Adrenal gland (tissue), 5 donors: ENCODE measurements at regions not wholly inside any gene's neighbourhood (a gene's known extent, or its start where the extent isn't known, plus 50 kb on each side); places are given as distances from the start of the nearest gene placed in this dataset.

Experiments
- POLR2A ChIP-seq, 2 donors: fragments of 450-650 bp; IDR thresholded peaks; one replicate each; pipeline ENCODE4 v1.6.1; 2017; ENCODE audit warnings: antibody characterized with exemption in 2 of 2, mild to moderate bottlenecking in 2 of 2, moderate library complexity in 1 of 2
- TF ChIP-seq, protein P1 (sequence below), 6 experiments: fragments of 450-650 bp in 4 of 6; fragments of 200-600 bp in 2 of 6; sonication (generic) in 1 of 6; IDR thresholded peaks; 1 replicate in 5 of 6; 2 replicates in 1 of 6; pipeline versions ENCODE4 v1.5.1 to v1.8.0; 2016 to 2021; ENCODE audit warnings: antibody characterized with exemption in 6 of 6, mild to moderate bottlenecking in 2 of 6, moderate library complexity in 1 of 6
- donor health status: DM: no; HTN: no; CAD: no.

DNA sequence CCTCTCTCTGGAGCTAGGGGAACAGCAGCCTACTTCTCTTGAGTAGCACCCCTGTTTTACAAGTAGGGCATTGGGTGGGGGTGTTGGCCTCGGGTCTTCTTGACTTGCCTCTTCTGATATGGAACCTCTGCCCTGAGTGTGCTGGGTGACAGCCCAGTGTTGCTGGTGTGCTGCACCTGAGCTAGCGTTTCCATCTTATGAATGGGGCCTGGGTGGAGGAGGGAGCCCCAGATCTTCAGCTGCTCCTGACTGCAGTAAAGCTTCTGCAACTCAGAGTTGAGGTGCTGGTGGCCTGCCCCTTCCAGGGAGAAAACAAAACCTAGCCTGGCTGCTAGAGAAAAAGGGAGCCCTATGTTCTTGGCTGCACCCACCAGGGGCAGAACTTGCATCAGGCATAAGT is 202.5 kb upstream of the SHH start:
- TF ChIP-seq, protein P1, sequence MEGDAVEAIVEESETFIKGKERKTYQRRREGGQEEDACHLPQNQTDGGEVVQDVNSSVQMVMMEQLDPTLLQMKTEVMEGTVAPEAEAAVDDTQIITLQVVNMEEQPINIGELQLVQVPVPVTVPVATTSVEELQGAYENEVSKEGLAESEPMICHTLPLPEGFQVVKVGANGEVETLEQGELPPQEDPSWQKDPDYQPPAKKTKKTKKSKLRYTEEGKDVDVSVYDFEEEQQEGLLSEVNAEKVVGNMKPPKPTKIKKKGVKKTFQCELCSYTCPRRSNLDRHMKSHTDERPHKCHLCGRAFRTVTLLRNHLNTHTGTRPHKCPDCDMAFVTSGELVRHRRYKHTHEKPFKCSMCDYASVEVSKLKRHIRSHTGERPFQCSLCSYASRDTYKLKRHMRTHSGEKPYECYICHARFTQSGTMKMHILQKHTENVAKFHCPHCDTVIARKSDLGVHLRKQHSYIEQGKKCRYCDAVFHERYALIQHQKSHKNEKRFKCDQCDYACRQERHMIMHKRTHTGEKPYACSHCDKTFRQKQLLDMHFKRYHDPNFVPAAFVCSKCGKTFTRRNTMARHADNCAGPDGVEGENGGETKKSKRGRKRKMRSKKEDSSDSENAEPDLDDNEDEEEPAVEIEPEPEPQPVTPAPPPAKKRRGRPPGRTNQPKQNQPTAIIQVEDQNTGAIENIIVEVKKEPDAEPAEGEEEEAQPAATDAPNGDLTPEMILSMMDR (IDR thresholded peaks at IDR 0.05) = no peak
- TF ChIP-seq POLR2A (IDR thresholded peaks at IDR 0.05) = no peak
